ENCODE measurements at regions not wholly inside any gene's neighbourhood (a gene's known extent, or its start where the extent isn't known, plus 50 kb on each side); places are given as distances from the start of the nearest gene placed in this dataset.

- TF ChIP-seq EZH2phosphoT487 (IDR thresholded peaks at IDR 0.05; ENCODE audit: borderline replicate concordance, low read depth, low read length), result no peak
- no peak for TF ChIP-seq CTCF (conservative IDR thresholded peaks at IDR 0.05; ENCODE audit: low read length)
These were observed 2387.6 kb upstream of the WWC1 start for GRCh38 chr5:165903835-165904234.
